NCI-H1436 (cell line): ENCODE measurements at regions not wholly inside any gene's neighbourhood (a gene's known extent, or its start where the extent isn't known, plus 50 kb on each side); places are given as distances from the start of the nearest gene placed in this dataset.
"Not testable (repeated sequence)": the region's sequence is repeated elsewhere in the genome, so short reads cannot be mapped to it uniquely, and the experiment has no call there.

Experiments used
- DNase-seq: peaks from one replicate; lab custom pipeline; 2025; lab: John Stamatoyannopoulos, UW

GRCh38 chr4:28388471-28388870, 1527.8 kb downstream of the STIM2 start:
- DNase-seq, result no peak

- no peak for DNase-seq
These were observed 1531.2 kb downstream of the STIM2 start for GRCh38 chr4:28391877-28392276.

GRCh38 chr4:28402751-28403150, 1542.1 kb downstream of the STIM2 start:
- no peak for DNase-seq

- no peak for DNase-seq
These were observed 1560.6 kb downstream of the STIM2 start for GRCh38 chr4:28421221-28421620.

GRCh38 chr4:28426251-28426650, 1565.6 kb downstream of the STIM2 start:
- no peak for DNase-seq

- no peak for DNase-seq
These were observed 1566.9 kb downstream of the STIM2 start for GRCh38 chr4:28427306-28428085.

GRCh38 chr4:28432348-28433025, 1571.8 kb downstream of the STIM2 start:
- DNase-seq, result no peak

GRCh38 chr4:28435314-28435713, 1574.7 kb downstream of the STIM2 start:
- no peak for DNase-seq

GRCh38 chr4:28436191-28437080, 1575.8 kb downstream of the STIM2 start:
- DNase-seq, result no peak

- no peak for DNase-seq
These were observed 1582.7 kb downstream of the STIM2 start for GRCh38 chr4:28443371-28443770.

- no peak for DNase-seq
These were observed 1583.3 kb downstream of the STIM2 start for GRCh38 chr4:28443801-28444412.

- no peak for DNase-seq
These were observed 1584.3 kb downstream of the STIM2 start for GRCh38 chr4:28444886-28445496.

GRCh38 chr4:28449085-28449484, 1588.4 kb downstream of the STIM2 start:
- DNase-seq, result no peak

- DNase-seq, result no peak
These were observed 1590.7 kb downstream of the STIM2 start for GRCh38 chr4:28451346-28451745.

GRCh38 chr4:28462766-28463700, 1602.4 kb downstream of the STIM2 start:
- no peak for DNase-seq

GRCh38 chr4:28464823-28465222, 1604.2 kb downstream of the STIM2 start:
- DNase-seq, result no peak

GRCh38 chr4:28466886-28467285, 1606.2 kb downstream of the STIM2 start:
- DNase-seq, result not testable (repeated sequence)

- no peak for DNase-seq
These were observed 1608.7 kb downstream of the STIM2 start for GRCh38 chr4:28469387-28469786.

GRCh38 chr4:28469886-28470285, 1609.2 kb downstream of the STIM2 start:
- DNase-seq, result no peak

GRCh38 chr4:28475381-28475780, 1614.7 kb downstream of the STIM2 start:
- DNase-seq, result no peak

- DNase-seq, result no peak
These were observed 1619.0 kb downstream of the STIM2 start for GRCh38 chr4:28479666-28480065.
